Colonic mucosa (tissue), 4 donors: ENCODE measurements at regions not wholly inside any gene's neighbourhood (a gene's known extent, or its start where the extent isn't known, plus 50 kb on each side); places are given as distances from the start of the nearest gene placed in this dataset.

Source experiments
- DNase-seq: peaks from one replicate; pipeline ENCODE4 v3.0.0-alpha.2; 2020
- H3K27ac ChIP-seq: fragments of 200-600 bp; one replicate; pipeline ENCODE4 v1.8.0; 2021
- H3K27me3 ChIP-seq: fragments of 200-600 bp; one replicate; pipeline ENCODE4 v1.8.0; 2021
- H3K36me3 ChIP-seq: fragments of 200-600 bp; one replicate; pipeline ENCODE4 v1.8.0; 2021
- H3K4me1 ChIP-seq: fragments of 200-600 bp; one replicate; pipeline ENCODE4 v1.8.0; 2021; ENCODE audit warnings: mild to moderate bottlenecking
- H3K4me3 ChIP-seq: fragments of 200-600 bp; one replicate; pipeline ENCODE4 v1.8.0; 2021
- H3K9ac ChIP-seq, 2 donors: one replicate each; pipeline ENCODE4 v1.7.0; 2013; ENCODE audit warnings: control low read depth in 2 of 2, low read depth in 2 of 2, low read length in 2 of 2
- H3K9me3 ChIP-seq: fragments of 200-600 bp; one replicate; pipeline ENCODE4 v1.8.0; 2021
- intact Hi-C: fragments of 100-400 bp; cut with DNase I; formaldehyde crosslinking; loops from one replicate; pipeline ENCODE4 v1.14.1; 2022
- TF ChIP-seq, protein P1 (sequence below): fragments of 200-600 bp; IDR thresholded peaks from one replicate; pipeline ENCODE4 v1.8.0; 2022; ENCODE audit warnings: antibody characterized with exemption, mild to moderate bottlenecking
- donor health status: healthy.
- donor health status: DM: no; HTN: no; CAD: no.
- donor health status: DM: no; HTN: no; CAD: no.

DNA sequence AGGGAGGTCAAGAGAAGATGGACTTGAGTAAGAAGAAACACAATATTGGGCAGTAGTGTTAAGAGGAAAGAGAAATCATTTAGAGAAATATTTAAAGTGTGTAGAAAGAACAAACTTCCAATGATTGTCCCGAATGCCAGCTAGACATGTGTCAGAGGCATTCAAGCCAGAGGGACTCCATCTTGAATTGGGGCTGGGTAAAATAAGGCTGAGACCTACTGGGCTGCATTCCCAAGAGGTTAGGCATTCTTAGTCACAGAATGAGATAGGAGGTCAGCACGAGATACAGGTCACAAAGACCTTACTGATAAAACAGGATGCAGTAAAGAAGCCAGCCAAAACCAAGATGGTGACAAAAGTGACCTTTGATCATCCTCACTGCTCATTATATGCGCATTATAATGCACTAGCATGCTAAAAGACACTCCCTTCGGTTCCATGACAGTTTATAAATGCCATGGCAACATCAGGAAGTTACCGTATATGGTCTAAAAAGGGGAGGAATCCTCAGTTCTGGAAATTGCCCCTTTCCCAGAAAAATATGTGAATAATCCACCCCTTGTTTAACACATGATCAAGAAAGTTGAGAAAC, 127.0 kb upstream of the IPO5 start:
- Histone ChIP-seq H3K4me3 (no peak overlapping the region), H3K9ac (no peak overlapping the region), H3K36me3 (no peaks in the 10 kb centered on the region), H3K9me3 (no peaks in the 10 kb centered on the region), H3K27me3 (no peaks in the 10 kb centered on the region), H3K4me1 (no peaks in the 10 kb centered on the region), H3K27ac (no peak overlapping the region)
- TF ChIP-seq, protein P1, sequence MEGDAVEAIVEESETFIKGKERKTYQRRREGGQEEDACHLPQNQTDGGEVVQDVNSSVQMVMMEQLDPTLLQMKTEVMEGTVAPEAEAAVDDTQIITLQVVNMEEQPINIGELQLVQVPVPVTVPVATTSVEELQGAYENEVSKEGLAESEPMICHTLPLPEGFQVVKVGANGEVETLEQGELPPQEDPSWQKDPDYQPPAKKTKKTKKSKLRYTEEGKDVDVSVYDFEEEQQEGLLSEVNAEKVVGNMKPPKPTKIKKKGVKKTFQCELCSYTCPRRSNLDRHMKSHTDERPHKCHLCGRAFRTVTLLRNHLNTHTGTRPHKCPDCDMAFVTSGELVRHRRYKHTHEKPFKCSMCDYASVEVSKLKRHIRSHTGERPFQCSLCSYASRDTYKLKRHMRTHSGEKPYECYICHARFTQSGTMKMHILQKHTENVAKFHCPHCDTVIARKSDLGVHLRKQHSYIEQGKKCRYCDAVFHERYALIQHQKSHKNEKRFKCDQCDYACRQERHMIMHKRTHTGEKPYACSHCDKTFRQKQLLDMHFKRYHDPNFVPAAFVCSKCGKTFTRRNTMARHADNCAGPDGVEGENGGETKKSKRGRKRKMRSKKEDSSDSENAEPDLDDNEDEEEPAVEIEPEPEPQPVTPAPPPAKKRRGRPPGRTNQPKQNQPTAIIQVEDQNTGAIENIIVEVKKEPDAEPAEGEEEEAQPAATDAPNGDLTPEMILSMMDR, result no peak
- no peak for DNase-seq
- intact Hi-C loops, result no loop called here

DNA sequence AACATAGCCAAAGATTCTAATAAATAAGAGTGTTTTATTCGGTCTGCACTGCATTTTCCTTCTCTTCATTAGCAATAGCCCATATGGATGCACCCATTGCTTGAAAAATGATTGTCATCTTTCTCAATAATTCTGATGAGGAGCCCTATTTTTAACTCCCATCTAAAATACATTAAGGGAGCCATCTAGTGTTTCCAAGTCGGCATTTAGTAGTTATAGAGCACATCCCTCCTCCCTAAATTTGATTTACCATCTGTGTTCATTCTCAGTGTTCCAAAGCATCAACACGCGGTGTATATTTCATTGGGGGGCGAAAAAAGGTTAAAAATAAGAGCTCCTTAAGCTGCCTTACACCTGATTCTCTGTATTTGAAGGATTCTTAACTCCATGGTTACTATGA, 119.2 kb upstream of the IPO5 start:
- Histone ChIP-seq H3K9ac (no peak overlapping the region), H3K9me3 (no peaks in the 10 kb centered on the region), H3K36me3 (no peaks in the 10 kb centered on the region), H3K4me3 (no peak overlapping the region), H3K4me1 (no peaks in the 10 kb centered on the region), H3K27ac (no peak overlapping the region), H3K27me3 (no peaks in the 10 kb centered on the region)
- no peak for DNase-seq
- TF ChIP-seq, protein P1, result no peak
- intact Hi-C loops, result no loop called here

DNA sequence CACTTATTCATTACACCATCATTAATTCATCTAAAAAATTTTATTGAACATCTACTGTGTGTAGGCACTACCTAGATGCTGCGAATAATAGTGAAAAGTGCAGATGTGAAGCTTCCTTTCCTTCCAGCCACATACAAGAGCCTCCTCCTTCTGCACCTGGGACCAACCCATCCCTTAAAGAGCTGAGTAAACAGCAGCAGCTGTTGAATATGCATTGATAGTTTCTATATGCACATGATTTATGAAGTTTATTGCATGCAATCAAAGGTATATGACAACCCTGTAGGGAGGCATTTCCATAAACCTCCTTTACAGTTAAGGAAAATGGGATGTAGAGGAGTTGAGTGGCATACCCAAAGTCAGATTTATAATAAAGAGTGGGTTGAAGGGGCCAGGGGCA, 110.3 kb upstream of the IPO5 start:
- DNase-seq, result no peak

DNA sequence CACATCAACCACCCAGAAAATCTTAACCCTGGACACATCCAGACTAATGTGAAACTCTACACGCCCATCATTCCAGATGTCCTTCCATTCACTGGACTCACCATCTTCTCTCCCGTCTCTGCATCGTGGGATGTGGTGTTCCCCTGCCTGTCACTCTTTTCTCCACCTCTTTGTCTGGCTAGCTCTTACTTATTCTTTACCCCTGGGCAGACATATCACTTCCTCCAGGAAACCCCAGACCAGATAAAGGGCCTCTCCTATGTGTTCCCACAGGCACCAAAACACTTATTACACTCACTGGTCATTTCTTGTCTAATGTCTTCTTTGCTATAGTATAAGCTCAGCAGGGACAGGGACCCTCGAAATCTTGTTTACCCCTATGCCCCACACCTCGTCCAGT, 109.3 kb upstream of the IPO5 start:
- no peak for DNase-seq
- H3K36me3 ChIP-seq, result no peaks in the 10 kb centered on the region
- intact Hi-C loops, result no loop called here
- H3K9me3 ChIP-seq, result no peaks in the 10 kb centered on the region
- H3K9ac ChIP-seq, result no peak overlapping the region
- no peak overlapping the region for H3K4me3 ChIP-seq
- H3K4me1 ChIP-seq, result no peaks in the 10 kb centered on the region
- no peaks in the 10 kb centered on the region for H3K27me3 ChIP-seq
- TF ChIP-seq, protein P1, result no peak
- no peak overlapping the region for H3K27ac ChIP-seq

More for the DNA sequence above, 110.3 kb upstream of the IPO5 start:
- H3K4me1 ChIP-seq, result no peaks in the 10 kb centered on the region
- no peak overlapping the region for H3K9ac ChIP-seq
- H3K27ac ChIP-seq, result no peak overlapping the region
- no peaks in the 10 kb centered on the region for H3K27me3 ChIP-seq
- no peak overlapping the region for H3K4me3 ChIP-seq
- H3K9me3 ChIP-seq, result no peaks in the 10 kb centered on the region
- intact Hi-C loops, result no loop called here
- TF ChIP-seq, protein P1, result no peak
- H3K36me3 ChIP-seq, result no peaks in the 10 kb centered on the region

DNA sequence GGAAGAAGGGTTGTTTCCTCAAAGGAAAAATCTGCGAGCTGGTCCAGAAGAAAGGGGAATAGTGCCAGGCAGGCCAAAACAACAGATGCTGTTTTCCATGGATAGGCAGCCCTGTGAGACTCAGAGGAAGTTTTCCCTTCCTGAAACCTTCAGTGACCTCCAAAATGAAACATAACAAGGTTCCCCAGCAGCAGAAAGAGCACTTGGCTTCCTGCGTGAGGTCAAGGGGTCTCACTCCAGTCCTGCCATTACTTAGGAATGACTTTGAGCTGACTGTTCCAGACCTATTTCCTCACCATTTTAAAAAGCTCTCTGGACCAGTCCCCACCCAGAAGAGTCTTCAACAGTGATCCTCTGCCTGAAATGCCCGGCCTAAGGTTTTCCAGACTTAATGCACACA, 104.6 kb upstream of the IPO5 start:
- no peaks in the 10 kb centered on the region for H3K36me3 ChIP-seq
- no peaks in the 10 kb centered on the region for H3K4me1 ChIP-seq
- no peak overlapping the region for H3K4me3 ChIP-seq
- no peak overlapping the region for H3K27ac ChIP-seq
- H3K27me3 ChIP-seq, result no peaks in the 10 kb centered on the region
- intact Hi-C loops, result no loop called here
- TF ChIP-seq, protein P1, result no peak
- DNase-seq, result no peak
- H3K9ac ChIP-seq, result no peak overlapping the region
- H3K9me3 ChIP-seq, result no peaks in the 10 kb centered on the region
